MM.1S (cell line): ENCODE measurements at regions not wholly inside any gene's neighbourhood (a gene's known extent, or its start where the extent isn't known, plus 50 kb on each side); places are given as distances from the start of the nearest gene placed in this dataset.
"Not testable (repeated sequence)": the region's sequence is repeated elsewhere in the genome, so short reads cannot be mapped to it uniquely, and the experiment has no call there.

Experiments used
- EZH2 ChIP-seq: fragments of 300-600 bp; sonication (generic); optimal IDR thresholded peaks from 2 replicates; pipeline ENCODE3; 2017; ENCODE audit warnings: low read depth, mild to moderate bottlenecking, antibody characterized with exemption, low read length, mixed read lengths
- EZH2phosphoT487 ChIP-seq: fragments of 300-600 bp; sonication (generic); IDR thresholded peaks from 2 replicates; pipeline ENCODE4 v1.6.1; 2018; ENCODE audit warnings: antibody characterized with exemption, low read length
- TF ChIP-seq, protein P1 (sequence below): fragments of 300-600 bp; sonication (generic); IDR thresholded peaks from 2 replicates; pipeline ENCODE4 v1.5.1; 2016; ENCODE audit warnings: antibody characterized with exemption, low read length, mixed read lengths

DNA sequence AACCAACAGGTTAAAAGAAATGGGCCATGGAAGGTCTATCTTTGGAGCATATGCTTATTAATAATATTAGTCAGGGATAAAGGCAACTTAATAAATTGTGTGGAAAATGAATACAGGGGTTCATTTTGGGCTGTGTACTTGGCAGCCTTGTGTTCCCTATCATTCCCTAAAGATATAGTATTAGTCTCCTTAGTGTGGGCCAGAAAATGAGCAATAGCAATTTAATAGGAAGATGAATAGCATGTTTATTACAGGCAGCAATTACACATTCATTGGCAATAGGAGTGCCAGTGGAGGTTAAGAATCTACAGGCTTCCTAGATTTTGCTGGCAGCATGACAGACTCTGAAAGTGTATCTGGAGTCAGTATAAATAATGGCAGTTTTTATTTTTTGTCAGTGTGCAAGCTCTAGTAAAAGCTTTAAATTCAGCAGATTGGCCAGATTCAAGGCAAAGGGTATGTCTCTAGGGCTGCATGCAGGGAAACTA, 98.7 kb upstream of the MTLN start:
- TF ChIP-seq, protein P1, sequence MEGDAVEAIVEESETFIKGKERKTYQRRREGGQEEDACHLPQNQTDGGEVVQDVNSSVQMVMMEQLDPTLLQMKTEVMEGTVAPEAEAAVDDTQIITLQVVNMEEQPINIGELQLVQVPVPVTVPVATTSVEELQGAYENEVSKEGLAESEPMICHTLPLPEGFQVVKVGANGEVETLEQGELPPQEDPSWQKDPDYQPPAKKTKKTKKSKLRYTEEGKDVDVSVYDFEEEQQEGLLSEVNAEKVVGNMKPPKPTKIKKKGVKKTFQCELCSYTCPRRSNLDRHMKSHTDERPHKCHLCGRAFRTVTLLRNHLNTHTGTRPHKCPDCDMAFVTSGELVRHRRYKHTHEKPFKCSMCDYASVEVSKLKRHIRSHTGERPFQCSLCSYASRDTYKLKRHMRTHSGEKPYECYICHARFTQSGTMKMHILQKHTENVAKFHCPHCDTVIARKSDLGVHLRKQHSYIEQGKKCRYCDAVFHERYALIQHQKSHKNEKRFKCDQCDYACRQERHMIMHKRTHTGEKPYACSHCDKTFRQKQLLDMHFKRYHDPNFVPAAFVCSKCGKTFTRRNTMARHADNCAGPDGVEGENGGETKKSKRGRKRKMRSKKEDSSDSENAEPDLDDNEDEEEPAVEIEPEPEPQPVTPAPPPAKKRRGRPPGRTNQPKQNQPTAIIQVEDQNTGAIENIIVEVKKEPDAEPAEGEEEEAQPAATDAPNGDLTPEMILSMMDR: not testable (repeated sequence)
- TF ChIP-seq EZH2, EZH2phosphoT487: not testable (repeated sequence)
